NCI-H748 (cell line): ENCODE measurements at regions not wholly inside any gene's neighbourhood (a gene's known extent, or its start where the extent isn't known, plus 50 kb on each side); places are given as distances from the start of the nearest gene placed in this dataset.

Source experiments
- DNase-seq: peaks from one replicate; lab custom pipeline; 2025; ENCODE audit not compliant: unreplicated experiment; lab: John Stamatoyannopoulos, UW

DNA sequence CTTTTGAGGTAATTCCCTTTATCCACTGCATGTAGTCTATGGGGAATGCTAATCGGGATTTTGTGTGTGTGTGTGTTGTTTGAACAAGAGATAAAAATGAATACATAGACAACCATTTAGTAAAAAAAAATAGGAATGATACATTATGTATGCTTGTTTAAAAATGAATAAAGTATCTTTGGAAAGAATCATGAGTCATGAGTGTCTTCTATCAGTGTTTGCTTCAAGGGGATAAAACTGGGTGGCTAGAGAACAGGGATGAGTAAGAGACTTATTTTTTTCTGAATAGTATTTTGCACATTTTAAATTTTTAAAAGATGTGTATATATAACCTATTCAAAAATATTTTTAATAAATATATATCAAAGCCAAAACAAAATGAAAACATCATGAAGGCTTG lies 839.4 kb upstream of the ADGRL4 start:
- no peak for DNase-seq

DNA sequence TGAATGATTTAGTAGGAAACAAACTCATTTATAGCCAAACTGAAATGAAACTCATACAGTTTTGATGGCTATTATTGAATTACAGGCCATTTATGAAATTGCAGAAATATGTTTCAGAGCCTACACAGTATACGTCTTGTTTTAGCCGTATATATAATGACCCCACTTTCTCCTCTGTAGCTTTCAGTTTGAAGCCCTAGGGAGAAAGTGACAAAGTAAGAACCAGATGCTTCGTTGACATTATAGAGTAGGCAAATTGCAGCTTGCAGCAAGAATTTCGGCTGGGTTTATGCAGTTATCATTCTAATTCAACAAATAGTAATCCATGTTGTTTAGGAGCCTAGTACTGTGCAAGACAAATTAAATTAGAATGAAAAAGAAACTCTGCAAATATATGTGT lies 836.3 kb upstream of the ADGRL4 start:
- DNase-seq: no peak

DNA sequence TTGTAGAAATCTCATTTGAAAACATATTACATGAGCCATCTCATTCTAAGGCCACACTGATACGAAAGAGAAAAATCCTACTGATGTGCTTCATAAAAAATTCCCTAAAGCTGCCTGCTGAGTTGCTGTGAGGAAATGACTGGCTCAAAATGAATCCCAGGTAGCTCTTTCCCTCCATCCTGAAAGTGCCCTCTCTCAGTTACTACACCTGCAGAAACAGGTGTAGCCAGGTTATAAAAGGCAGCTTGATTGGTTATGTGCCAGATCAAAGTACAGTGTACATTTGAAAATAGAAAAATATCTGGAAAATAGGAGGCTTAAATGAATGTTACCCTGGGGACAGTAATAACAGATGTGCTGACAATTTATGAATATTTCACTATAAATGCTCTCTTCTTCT lies 833.4 kb upstream of the ADGRL4 start:
- DNase-seq: peak; percentile 13

DNA sequence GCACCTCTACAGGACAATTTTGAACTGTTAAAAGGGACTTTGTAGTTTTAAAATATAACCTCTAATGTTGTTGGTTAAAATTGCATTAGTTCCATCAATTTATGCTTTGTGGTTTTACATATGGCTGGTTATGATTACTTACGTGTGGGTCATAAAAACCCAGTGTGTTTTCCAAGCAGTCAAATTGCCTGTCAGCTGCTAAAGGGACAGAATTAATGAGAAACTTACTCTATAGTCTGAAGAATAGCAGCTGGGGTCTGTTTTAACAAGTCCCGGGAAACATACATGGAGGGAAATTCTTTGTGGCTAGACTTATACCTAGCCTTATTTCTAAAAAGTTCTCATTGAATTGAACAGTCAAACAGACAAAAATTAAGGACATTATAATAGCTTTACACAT lies 820.9 kb upstream of the ADGRL4 start:
- DNase-seq: no peak

DNA sequence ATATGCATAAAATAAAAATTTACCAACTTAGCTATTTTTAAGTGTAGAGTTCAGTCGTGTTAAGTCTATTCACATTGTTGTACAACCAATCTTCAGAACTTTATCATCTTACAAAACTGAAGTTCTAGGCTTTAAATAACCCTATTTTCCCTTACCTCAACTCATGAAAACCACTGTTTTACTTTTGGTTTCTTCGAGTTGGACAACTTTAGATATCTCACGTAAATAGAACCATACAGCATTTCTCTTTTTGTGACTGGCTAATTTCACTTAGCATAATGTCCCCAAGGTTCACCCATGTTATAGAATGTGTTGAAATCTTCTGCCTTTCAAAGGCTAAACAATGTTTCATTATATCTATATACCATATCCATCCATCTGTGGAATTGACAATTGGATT lies 819.0 kb upstream of the ADGRL4 start:
- no peak for DNase-seq

DNA sequence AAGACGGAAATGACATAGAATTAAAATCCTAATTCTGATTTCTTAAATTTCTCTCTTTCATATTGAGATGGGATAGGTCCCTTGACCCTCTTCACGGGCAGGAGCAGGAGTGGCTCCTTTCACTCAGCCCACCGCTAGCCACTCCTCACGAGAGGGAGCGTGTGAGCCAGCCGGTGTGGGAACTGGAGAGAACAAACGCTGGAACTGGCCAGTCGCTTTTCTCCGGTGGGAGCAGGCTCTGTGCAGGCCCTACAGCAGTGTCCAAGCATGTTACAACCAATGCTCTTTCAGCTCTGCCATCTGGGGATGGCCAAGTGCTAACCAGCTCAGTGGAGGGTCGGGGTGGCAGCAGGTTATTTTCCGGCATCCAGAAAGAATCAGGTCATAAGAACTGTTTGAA lies 815.5 kb upstream of the ADGRL4 start:
- no peak for DNase-seq

DNA sequence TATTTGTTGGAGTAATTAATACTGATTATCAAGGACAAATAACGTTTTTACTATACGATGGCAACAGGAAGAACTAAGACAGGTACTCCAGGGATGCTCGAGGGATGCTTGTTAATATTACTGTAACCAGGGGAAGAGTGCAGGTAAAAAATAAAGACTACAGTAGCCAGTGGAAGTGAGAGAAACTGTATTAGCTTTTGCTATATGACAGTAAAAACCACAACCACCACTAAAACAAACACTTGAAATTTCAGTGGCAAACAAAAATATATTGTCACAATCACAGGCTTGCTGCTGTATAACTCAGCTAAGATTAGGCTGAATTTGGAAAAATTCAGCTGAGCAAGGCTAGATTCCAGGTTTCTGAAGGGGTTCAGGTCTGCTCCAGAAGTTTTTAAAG lies 812.6 kb upstream of the ADGRL4 start:
- no peak for DNase-seq

DNA sequence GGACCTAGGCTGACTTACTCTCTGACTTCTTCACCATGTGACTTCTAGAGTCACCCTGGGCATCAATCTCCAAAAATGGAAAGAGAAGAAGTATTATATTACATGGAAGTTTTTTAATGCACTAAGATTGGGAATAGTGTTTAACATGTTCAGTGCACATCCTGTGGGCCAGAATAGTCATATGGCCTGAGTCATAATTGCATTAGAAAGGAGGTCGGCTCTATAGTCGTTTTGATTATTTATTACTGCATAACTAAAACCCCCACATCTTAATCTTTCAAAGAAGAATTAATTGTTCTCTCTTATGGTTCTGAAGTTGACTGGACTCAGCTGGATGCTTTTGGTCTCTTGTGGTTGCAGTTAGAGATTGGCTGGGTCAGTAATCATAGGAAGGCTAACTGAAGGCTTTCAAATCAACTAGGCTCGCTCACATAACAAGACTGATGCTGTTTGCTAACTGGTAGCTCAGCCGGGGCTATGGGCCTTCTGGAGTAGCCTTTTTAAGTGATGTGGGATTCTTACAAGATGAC lies 810.6 kb upstream of the ADGRL4 start:
- no peak for DNase-seq

DNA sequence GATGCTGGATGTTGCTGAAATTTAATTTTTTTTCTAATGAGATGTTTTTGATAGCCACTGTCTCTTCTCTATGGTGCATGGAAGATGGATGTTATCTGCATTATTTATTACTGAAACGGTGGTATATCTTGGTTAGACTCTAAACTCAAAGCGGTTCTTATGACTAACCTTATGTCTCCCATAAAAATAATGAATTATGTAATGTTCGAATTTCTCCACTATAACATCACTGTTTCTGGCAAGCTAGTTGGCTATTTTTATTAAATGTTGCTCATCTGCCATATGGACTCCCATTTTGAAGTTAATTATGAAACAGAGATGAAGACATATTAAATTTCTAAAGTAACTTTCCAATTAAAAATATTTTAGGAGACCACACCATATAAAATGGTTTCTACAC lies 808.6 kb upstream of the ADGRL4 start:
- no peak for DNase-seq

DNA sequence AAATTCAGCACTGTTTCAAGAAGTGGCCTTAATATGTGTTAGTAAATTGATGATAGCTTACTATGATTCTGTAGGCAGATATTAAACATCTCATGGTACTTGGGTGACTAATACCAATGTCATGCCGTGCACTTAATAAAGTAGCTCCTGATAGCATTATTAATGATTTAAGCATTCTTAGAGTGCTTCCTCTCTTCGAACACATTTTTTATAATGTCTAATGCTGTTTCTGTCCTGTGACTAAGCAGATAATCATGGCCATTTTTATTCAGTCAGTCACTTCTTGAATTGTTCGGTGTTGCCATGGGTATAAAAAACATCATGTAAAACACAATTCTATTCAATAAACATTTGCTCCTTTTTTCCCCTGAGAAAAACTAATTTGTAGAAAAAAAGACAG lies 804.6 kb upstream of the ADGRL4 start:
- no peak for DNase-seq

DNA sequence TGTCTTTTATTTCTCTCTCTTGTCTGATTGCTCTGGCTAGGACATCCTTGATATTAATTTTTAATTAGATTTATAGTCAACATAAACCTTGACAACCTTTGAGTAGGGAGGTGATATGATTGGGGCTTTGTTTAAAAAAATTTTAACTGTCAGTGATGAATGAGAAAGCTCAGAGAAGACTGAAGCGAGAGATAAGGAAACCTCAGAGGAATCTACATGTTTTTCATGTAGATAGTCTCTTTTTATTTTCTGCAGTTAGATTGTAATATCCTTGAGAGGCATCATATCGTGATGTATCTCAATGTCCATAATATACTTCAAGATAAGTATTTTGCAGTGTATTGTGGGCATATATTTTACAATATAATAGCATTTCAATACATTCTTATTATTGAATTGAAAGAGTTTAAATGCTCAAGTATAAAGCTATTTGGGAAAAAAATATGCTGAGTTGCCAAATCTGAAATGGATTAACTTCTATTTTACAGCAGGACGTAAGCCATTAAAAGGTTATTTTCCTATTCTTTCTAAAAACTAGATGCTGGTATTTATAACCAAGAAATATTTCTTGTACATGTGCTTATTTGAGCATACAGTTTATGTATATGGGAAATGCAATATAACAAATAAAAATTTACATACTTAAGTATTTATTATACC lies 802.4 kb upstream of the ADGRL4 start:
- no peak for DNase-seq

DNA sequence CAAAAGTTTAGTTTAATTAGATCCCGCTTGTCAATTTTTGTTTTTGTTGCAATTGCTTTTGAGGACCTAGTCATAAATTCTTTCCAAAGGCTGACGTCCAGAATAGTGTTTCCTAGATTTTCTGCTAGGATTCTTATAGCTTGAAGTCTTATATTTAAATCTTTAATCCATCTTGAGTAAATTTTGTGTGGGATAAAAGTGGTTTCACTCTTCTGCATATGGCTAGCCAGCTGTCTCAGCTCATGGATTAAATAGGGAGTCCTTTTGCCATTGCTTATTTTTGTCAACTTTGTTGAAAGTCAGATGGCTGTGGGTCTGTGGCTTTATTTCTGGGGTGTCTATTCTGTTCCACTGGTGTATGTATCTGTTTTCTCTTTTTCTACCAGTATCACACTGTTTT lies 801.3 kb upstream of the ADGRL4 start:
- DNase-seq: no peak

DNA sequence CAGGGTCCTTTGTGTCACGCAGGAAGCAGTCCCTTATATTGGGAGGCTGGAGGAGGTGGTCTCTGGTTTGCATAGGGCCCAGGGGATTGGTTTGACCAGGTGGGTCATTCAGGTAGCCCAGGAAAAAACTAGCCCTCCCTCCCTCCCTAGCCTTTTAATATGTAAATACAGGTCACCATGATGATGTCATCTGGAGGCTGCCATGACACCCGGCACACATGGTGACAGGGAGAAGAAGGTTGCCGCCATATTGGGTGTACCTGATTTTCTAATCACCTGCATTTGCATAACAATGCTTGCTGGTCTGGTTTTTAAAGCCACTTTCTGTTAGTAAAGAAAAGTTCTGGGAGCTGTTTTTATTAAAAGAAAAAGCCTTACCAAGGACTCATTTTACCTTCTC lies 791.0 kb upstream of the ADGRL4 start:
- no peak for DNase-seq

DNA sequence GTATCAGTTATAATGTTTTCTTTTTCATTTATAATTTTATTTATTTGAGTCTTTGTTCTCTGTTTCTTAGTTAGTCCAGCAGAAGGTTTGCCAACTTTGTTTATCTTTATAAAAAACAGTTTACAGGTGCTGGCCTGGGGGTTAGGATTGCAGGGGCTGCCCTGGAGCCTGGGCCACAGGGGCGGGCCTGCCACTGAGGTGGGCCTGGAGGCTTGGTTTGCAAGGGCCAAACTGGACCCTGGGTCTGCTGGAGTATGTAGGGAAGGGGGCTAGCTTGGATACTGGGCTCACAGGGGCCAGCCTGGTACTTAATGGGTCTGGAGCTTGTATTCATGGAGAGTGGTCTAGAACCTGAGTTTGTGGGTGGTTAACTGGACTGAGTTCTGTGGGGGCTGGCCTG lies 789.9 kb upstream of the ADGRL4 start:
- DNase-seq: no peak

DNA sequence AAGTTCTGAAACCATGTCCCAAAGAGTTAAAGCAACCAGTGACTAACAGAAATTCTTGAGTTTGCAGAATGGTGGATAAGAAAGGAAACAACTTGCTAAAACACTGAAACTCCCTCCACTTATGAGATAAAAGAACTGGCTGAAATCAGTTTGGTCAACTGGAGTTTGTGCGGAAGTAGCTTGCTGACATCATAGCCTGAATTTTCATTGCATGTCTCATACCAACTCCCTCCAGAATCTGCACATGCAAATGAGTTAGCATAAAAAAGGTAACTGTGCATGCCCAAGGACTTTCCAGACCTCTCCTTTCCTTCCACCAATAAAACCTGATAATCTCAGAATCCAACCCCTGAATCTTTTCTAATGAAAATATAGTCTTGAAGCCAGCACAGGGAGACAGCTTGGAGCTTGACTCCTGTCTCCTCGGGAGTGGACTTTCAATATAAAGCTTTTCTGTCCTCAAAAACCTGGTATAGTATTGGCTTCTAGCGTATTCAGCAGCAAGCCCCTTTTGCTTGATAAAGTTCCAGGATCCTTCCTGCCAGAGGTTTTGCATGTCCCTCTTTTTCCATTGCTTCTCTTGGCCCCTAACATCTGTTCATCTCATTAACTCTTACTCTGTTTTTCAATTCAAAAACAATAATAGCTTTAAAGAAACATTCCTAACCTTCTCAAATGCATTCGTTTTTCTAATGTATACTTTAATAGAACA lies 785.8 kb upstream of the ADGRL4 start:
- DNase-seq: no peak

DNA sequence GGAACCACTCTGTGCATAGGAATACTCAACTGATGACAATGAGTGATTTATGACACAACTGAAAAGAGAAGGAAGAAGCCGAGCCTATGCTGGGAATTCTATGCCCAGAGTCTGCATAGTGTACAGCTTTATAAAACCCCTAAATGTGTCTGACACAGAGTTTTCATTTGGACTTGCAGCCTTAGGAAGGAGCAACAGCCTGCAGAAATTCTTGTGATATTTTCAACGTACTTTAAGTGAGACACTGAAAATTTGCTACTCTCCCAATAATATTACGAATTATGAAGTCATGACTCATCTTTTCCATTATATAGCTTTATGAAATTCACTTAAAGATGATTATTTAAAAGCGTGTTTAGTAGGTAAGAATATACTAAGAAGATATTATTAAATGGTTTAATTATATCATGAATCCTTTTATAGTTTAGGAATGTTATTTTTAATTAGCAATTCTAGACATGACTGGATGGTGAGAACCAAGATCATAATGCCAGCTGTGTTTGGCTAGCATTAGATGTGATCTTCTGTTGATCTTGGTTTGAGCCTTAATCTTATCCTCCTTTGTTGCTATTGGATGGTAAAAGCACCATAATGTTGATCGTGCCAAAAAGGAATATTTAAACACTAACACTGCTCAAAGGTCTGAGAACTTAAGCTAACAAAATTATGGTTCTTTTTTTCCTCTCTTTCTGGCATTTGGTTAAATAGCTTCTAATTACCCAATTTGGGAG lies 785.1 kb upstream of the ADGRL4 start:
- DNase-seq: no peak

DNA sequence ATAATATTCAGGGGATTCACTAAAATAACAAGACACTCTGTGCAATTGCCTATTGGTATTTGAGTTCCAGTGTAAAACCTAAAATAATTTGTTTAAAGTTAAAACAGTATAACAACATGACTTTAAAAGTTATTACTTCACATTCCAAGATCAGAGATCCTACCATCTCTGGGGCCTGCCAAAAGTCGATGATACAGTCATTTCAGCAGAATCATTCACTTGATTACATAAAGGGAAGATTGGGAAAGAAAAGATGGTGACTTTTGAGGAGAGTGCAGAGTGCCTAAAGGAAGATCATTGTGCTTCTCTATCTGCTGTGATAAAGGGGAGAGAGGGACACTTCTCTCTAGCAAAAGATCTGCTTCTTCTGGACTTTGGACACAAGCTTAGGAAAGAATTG lies 784.4 kb upstream of the ADGRL4 start:
- DNase-seq: no peak

DNA sequence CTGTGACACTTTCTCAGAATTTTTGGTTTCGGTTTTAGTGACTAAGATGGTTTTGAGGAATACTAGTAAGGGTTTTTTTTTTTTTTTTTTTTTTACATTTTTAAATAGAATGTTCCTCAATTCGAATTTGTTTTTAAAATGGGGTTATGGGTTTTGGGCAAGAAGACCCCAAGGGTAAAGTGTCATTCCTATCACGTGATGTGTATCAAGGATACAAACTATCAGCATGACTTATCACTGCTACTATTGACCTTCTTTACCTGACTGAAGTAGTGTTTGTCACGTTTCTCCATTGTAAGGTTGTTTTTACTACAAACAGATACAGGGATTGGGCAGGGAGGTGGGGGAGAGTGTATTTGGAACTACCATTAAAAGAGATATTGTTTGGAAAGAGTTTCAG lies 781.1 kb upstream of the ADGRL4 start:
- DNase-seq: no peak

DNA sequence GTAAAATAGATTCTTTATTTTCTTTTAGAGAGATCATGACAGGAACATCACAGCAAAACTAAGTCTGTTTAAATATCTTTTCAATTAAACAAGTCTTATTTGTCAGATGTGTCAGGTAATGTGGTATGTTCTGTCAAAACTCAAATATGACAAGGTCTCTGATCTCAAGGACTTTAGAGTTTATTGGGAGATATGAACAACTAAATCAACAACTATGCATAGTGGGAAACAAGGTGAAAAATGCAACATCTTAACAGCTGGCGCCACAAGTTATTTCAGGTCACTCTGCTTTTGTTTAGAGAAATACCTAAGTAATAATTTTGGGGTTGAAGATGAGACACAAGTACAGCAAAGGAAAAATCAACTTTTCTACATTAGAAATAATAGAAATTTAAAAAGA lies 779.4 kb upstream of the ADGRL4 start:
- DNase-seq: no peak

DNA sequence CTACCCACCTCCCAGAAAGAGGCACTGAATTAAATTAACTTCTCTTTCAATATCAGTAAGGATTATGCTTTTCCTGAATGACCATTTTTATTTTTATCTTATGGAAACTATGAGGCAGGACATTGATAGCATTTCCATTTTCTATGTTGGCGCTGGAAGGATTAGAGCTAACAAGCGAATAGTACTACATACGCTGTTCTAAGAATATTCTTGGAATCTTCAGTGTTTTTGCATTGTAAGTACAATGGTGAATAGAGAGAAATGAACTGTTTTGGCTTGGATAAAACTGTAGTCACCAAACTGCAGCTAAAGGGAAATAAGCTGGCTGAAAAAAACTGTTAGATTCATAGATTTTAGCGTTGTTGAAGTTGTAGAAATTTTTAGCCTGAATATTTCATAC lies 779.0 kb upstream of the ADGRL4 start:
- no peak for DNase-seq

DNA sequence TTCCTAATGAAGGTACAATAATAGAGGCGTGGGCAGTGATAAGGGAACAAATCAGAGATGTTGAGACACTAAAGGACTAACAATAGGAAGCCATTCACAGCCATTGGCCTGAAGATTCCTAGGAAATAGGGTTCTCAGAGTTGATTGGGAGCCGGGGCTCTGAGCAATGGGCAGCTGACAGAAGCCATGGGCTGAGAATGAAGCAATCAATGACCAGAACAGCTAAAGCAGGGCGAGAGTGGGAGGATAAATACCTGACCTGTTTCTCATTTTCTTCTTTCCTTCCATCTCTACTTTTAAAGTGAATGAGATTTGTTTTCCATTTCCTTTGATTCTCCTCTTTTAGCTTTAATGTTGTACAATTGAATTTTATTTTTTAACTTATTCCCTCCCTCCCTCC lies 774.7 kb upstream of the ADGRL4 start:
- DNase-seq: no peak
